HK-2 (cell line): ENCODE measurements at regions not wholly inside any gene's neighbourhood (a gene's known extent, or its start where the extent isn't known, plus 50 kb on each side); places are given as distances from the start of the nearest gene placed in this dataset.

Experiments used
- DNase-seq: peaks from one replicate; pipeline ENCODE4 v3.0.0-alpha.2; 2018; ENCODE audit not compliant: unreplicated experiment

- no peak for DNase-seq
Measured at GRCh38 chr2:14569294-14569693, 63.2 kb upstream of the LRATD1 start.

GRCh38 chr2:14572633-14573032 lies 59.9 kb upstream of the LRATD1 start:
- DNase-seq: no peak

GRCh38 chr2:14577843-14578242 lies 54.7 kb upstream of the LRATD1 start:
- DNase-seq: no peak
